KOPT-K1 (cell line): ENCODE measurements at regions not wholly inside any gene's neighbourhood (a gene's known extent, or its start where the extent isn't known, plus 50 kb on each side); places are given as distances from the start of the nearest gene placed in this dataset.

Experiments used
- H3K27ac ChIP-seq: fragments of 200-600 bp; sonication (generic); 2 replicates; pipeline ENCODE4 v1.5.1; 2016; ENCODE audit warnings: antibody characterized with exemption, mild to moderate bottlenecking, low read depth, low read length; ENCODE audit not compliant: poor library complexity, severe bottlenecking
- H3K36me3 ChIP-seq: fragments of 200-600 bp; sonication (generic); 2 replicates; pipeline ENCODE4 v1.5.1; 2017; ENCODE audit warnings: antibody characterized with exemption, mild to moderate bottlenecking, low read length, moderate library complexity; ENCODE audit not compliant: insufficient read depth
- H3K9me3 ChIP-seq: fragments of 200-600 bp; sonication (generic); 2 replicates; pipeline ENCODE4 v1.5.1; 2017; ENCODE audit warnings: antibody characterized with exemption, low read length, mild to moderate bottlenecking; ENCODE audit not compliant: insufficient read depth, poor library complexity, severe bottlenecking

- no peaks in the 10 kb centered on the region for H3K36me3 ChIP-seq
- no peaks in the 10 kb centered on the region for H3K9me3 ChIP-seq
- H3K27ac ChIP-seq = no peak overlapping the region
Measured at GRCh38 chr13:82912564-82912963, 969.7 kb downstream of the SLITRK1 start.

DNA sequence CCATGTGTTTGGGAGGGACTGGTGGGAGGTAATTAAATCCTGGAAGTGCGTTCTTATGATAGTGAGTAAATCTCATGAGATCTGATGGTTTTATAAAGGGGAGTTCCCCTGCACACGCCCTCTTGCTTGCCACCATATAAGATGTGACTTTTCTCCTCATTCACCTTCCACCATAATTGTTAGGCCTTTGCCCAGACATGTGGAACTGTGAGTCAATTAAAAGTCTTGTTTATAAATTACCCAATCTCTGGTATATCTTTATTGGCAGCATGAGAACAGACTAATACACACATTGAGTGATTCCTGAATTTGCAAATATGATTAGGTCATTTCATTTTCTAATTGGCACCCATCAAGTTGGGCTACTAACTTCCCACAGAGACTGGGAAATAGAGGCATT is 977.2 kb downstream of the SLITRK1 start:
- Histone ChIP-seq H3K9me3 (no peaks in the 10 kb centered on the region), H3K27ac (no peak overlapping the region), H3K36me3 (no peaks in the 10 kb centered on the region)

GRCh38 chr13:82900453-82900852 is 981.8 kb downstream of the SLITRK1 start:
- Histone ChIP-seq H3K9me3 (no peaks in the 10 kb centered on the region), H3K27ac (no peak overlapping the region), H3K36me3 (no peaks in the 10 kb centered on the region)

DNA sequence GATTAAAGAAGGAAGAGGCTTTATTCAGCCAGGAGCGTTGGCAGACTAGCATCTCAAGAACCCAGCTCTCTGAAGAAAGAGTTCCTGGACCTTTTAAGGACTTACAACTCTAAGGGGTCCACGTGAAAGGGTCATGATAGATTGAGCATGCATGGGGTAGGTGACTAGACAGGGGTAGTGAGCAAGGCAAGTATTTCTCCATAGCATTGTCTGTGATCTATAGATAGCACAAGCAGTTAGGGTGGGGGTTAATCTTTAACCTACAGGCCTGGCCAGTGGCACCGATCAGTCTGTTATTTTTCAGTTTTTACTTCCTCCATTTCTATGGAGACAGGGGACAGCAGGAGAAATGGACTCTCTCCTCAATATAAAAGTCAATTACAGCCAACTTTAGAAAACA is 983.7 kb downstream of the SLITRK1 start:
- no peaks in the 10 kb centered on the region for H3K9me3 ChIP-seq
- H3K27ac ChIP-seq = no peak overlapping the region
- no peaks in the 10 kb centered on the region for H3K36me3 ChIP-seq

DNA sequence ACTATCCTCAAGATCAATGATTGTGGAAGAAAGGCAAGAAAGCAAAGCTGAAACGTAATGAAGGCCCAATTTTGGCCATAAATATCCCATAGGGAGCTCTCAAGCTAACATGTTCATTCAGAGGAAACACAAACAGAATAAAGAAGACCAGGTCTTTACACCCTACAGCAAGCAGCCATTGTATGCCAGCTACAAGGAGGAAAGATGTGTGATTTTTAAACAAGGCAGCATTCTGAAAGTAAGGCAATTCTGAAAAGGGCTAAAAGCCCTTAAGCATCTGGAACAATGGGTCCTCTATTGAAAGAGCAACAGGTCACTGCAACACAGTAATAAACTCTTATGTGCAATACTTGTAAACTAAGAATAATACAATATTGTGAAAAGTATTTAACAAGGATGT is 1002.4 kb downstream of the SLITRK1 start:
- H3K36me3 ChIP-seq = no peaks in the 10 kb centered on the region
- H3K9me3 ChIP-seq = no peaks in the 10 kb centered on the region
- H3K27ac ChIP-seq = no peak overlapping the region

DNA sequence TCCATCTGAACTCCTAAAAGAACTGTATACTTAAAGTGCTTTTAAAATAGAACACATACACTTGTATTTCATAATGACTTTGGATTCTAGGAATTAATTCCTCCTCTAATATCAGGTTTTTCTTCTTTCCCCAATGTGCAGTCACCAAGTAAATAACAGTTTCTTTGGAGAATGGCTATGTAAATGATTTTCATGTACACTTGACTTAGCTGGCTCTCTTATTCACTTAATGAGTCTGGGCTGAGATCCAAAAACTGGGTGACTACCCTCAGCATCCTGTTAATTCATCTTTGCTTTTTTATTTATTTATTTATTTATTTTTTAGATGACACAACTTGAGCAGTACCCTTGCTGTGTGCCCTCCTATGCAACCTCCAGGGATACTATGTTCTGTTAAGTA is 1003.7 kb downstream of the SLITRK1 start:
- Histone ChIP-seq H3K36me3 (no peaks in the 10 kb centered on the region), H3K9me3 (no peaks in the 10 kb centered on the region)

GRCh38 chr13:82867284-82867683 is 1015.0 kb downstream of the SLITRK1 start:
- Histone ChIP-seq H3K36me3 (no peaks in the 10 kb centered on the region), H3K27ac (no peak overlapping the region), H3K9me3 (no peaks in the 10 kb centered on the region)

More for the DNA sequence above, 1003.7 kb downstream of the SLITRK1 start:
- no peak overlapping the region for H3K27ac ChIP-seq

DNA sequence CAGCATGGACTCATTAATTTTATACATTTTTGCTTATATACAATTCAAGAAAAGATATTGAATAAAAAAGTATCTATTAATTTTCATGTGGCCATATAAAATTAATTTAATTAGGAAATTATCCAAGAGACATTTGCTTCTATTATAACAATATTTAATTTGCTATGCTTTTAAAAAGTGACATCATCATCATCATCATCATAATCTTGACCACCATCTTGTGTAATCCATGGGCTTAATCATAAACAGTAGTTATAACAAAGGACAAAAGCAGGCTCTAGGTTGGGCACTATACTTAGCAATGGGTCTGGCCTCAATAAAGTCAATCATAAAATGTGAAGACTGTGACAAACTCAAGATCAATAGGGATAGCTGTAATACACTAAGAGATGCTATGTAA is 1031.6 kb downstream of the SLITRK1 start:
- Histone ChIP-seq H3K27ac (no peak overlapping the region), H3K9me3 (no peaks in the 10 kb centered on the region), H3K36me3 (no peaks in the 10 kb centered on the region)

DNA sequence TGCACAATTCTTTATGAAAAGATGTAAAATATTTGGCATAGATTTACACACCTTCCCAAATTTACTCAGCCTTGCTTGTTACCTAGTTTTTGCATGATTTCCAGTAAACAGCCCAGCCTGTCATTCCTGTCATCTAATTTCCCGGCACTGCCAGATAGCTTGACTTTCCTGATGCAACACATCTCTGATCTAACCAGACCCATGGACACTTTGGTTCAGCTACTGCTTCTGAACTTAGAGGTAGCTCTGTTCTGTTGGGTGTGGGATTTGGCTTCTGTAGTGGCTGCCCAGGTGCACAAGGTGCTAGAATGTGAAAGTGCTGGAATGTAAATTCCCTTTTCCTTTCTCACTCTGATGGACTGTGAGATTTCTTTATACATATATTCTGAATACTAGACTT is 1033.5 kb downstream of the SLITRK1 start:
- no peak overlapping the region for H3K27ac ChIP-seq
- no peaks in the 10 kb centered on the region for H3K36me3 ChIP-seq

DNA sequence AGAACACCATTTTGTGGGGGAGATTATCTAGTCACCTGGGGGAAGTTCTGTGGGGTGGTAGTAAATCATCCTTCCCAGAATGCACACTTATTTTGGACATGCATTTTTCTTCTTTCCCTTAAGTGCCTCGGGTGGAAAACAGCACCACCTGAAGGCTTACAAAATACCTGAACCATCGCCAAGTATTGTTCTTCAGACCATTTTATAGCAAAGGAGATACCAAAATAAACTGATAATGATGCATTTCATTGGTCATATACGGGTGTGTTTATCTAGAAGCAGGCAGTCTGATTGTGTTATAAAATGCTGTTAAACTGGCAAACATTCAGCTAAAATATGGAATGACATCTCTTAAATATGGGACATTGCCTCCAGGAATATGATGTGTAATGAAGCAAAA is 1034.7 kb downstream of the SLITRK1 start:
- Histone ChIP-seq H3K9me3 (no peaks in the 10 kb centered on the region), H3K27ac (no peak overlapping the region), H3K36me3 (no peaks in the 10 kb centered on the region)

More for the DNA sequence above, 1033.5 kb downstream of the SLITRK1 start:
- no peaks in the 10 kb centered on the region for H3K9me3 ChIP-seq

DNA sequence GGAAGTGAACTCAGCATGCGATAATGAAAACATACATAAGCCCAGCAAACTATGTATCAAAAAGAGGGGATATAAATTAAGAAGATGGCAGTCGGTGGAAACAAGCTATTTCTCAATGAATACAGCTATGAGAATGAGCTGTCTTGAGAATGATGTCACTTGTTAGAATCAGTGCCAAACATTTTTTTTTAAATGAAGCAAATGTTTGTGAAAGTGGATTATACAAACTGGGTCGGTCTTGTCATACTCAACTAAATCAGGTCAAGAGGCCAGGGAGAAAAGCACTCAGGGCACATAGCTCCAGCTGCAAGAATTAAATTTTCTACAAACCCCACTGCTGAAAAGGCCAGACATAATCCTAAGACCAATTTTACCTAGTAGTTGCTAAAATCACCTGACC is 1048.4 kb downstream of the SLITRK1 start:
- H3K27ac ChIP-seq = no peak overlapping the region
- no peaks in the 10 kb centered on the region for H3K9me3 ChIP-seq
- H3K36me3 ChIP-seq = no peaks in the 10 kb centered on the region

DNA sequence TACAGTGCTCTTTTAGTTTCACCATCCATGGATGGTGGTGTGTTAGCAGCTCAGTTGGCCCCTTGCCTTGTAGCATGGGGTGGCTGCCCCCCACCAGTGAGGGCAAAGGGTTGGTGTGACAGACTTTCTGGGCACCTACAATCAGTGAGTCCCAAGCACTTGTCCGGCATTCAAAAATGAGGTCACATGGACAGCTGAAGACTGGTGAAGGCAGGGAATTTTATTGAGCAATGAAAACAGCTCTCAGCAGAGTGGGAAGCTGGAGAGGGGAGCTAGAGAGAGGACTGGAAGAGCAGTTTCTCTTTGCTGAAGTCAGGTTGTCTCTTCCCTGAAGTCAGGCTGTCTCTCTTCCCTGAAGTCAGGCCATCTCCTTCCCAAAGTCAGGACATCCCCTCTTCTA is 1053.2 kb downstream of the SLITRK1 start:
- no peaks in the 10 kb centered on the region for H3K9me3 ChIP-seq
- no peak overlapping the region for H3K27ac ChIP-seq
- no peaks in the 10 kb centered on the region for H3K36me3 ChIP-seq

DNA sequence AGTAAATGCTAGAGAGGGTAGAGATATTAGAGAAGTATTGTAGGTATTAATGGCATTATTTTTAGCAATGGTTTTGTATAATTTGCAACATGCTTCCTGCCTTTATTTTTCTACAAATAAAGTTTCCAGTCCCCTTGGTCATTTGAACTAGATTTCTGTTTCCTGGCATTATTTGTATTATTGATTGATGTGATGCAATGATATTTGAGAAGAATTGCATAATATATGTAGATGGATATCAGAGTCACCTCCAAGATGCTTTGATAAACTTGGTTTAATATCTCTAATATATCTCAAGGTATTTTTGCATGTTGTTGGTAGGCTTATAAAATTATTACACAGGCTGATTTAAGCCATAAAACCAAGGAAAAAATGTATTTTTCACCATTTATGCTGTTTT is 1054.5 kb downstream of the SLITRK1 start:
- H3K27ac ChIP-seq = no peak overlapping the region
- no peaks in the 10 kb centered on the region for H3K36me3 ChIP-seq
- H3K9me3 ChIP-seq = no peaks in the 10 kb centered on the region

DNA sequence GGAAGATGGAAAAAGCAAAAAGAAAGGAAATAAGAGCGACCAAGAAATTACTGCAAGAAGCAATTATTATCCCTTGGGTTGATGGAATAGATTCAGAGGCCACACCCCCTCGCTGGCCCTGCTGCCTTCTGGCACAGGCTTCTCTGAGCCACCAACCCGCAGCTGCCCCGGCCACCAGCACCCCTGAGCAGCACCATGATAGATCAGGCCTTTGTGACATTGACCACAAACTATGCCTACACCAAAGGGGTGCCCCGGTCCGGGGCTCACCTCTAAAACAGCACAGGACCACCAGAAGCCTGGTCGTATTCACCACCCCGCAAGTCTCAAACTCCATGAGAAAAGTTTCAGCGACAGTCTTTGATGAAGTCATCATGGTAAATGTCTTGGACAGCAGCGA is 1059.3 kb downstream of the SLITRK1 start:
- H3K27ac ChIP-seq = no peak overlapping the region
- H3K36me3 ChIP-seq = no peaks in the 10 kb centered on the region
- no peaks in the 10 kb centered on the region for H3K9me3 ChIP-seq

DNA sequence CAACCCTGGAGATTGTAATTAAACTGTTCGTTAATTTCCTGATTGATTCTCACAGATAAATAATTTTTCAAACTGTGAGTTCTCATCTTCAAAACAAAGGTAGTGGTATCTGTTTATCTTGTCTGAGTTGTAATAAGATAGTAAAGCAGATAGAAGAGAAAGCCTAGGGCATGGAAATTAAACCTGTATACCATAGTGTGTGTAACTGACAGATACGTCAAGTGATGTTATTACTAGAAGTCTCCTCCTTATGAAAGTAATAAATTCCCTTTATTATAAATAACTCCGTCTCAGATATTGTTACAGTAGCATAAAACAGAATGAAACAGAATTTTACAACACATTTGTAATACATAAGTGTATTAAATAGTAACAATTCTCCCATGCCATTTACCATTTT is 1065.1 kb downstream of the SLITRK1 start:
- H3K27ac ChIP-seq = no peak overlapping the region
- H3K9me3 ChIP-seq = no peaks in the 10 kb centered on the region
- H3K36me3 ChIP-seq = no peaks in the 10 kb centered on the region

- H3K9me3 ChIP-seq = no peaks in the 10 kb centered on the region
- H3K36me3 ChIP-seq = no peaks in the 10 kb centered on the region
- H3K27ac ChIP-seq = no peak overlapping the region
Measured at GRCh38 chr13:82815791-82816190, 1066.5 kb downstream of the SLITRK1 start.

DNA sequence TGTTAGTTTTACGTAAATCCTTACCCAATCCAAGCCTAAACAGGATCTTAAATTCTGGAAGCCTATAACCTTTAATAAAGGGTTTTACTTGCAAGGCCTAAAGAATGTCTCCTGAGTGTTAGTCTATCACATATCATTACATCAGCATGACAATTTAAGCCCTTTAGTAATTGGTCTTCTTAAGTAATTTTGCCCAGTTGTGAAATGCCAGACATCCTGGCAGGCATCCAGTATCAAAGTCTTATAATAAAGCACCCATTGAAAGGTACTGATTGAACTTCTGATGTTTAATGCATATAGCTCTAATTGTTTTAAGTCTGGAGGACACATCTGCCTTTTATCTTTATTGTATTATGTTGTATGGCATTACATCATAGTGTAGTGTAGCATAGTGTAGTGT is 1078.9 kb downstream of the SLITRK1 start:
- no peak overlapping the region for H3K27ac ChIP-seq
- H3K9me3 ChIP-seq = no peaks in the 10 kb centered on the region
- no peaks in the 10 kb centered on the region for H3K36me3 ChIP-seq
